ENCODE measurements at regions not wholly inside any gene's neighbourhood (a gene's known extent, or its start where the extent isn't known, plus 50 kb on each side); places are given as distances from the start of the nearest gene placed in this dataset.

- TF ChIP-seq CTCF (IDR thresholded peaks at IDR 0.05) (no peak), POLR2A (IDR thresholded peaks at IDR 0.05) (no peak)
Observed at GRCh38 chr13:91032104-91032503, 315.4 kb upstream of the MIR17HG start.

All from esophagus squamous epithelium (tissue), 4 donors.